H9 (cell line): ENCODE measurements at regions not wholly inside any gene's neighbourhood (a gene's known extent, or its start where the extent isn't known, plus 50 kb on each side); places are given as distances from the start of the nearest gene placed in this dataset.

Source experiments
- DNase-seq: peaks from one replicate; pipeline ENCODE4 v3.0.0-alpha.2; 2017
- H2AFZ ChIP-seq: one replicate; pipeline ENCODE4 v1.6.1; 2013; ENCODE audit warnings: mild to moderate bottlenecking, low read length, control low read depth, moderate library complexity
- H2AK5ac ChIP-seq: 2 replicates; pipeline ENCODE4 v1.6.1; 2013; ENCODE audit warnings: low read length, control low read depth, mixed read lengths; ENCODE audit not compliant: insufficient read length
- H2BK120ac ChIP-seq: one replicate; pipeline ENCODE4 v1.6.1; 2013; ENCODE audit warnings: low read depth, mild to moderate bottlenecking, low read length, control low read depth, inconsistent platforms; ENCODE audit not compliant: poor library complexity, severe bottlenecking
- H2BK12ac ChIP-seq: 2 replicates; pipeline ENCODE4 v1.6.1; 2013; ENCODE audit warnings: low read length, control low read depth, mixed read lengths, low read depth; ENCODE audit not compliant: insufficient read length
- H2BK15ac ChIP-seq: 2 replicates; pipeline ENCODE4 v1.6.1; 2013; ENCODE audit warnings: low read depth, low read length, control low read depth
- H2BK20ac ChIP-seq: one replicate; pipeline ENCODE4 v1.6.1; 2013; ENCODE audit warnings: low read depth, mild to moderate bottlenecking, low read length, control low read depth, inconsistent platforms; ENCODE audit not compliant: poor library complexity, severe bottlenecking
- H2BK5ac ChIP-seq: 2 replicates; pipeline ENCODE4 v1.6.1; 2013; ENCODE audit warnings: low read length, control low read depth, mixed read lengths; ENCODE audit not compliant: insufficient read length
- H3K14ac ChIP-seq: 2 replicates; pipeline ENCODE4 v1.6.1; 2013; ENCODE audit warnings: low read length, control low read depth; ENCODE audit not compliant: insufficient read depth
- H3K18ac ChIP-seq: 2 replicates; pipeline ENCODE4 v1.6.1; 2013; ENCODE audit warnings: low read depth, mild to moderate bottlenecking, mixed read lengths, low read length, control low read depth; ENCODE audit not compliant: insufficient read length
- H3K23ac ChIP-seq: 2 replicates; pipeline ENCODE4 v1.6.1; 2013; ENCODE audit warnings: low read length, control low read depth, mixed read lengths, low read depth; ENCODE audit not compliant: insufficient read length
- H3K23me2 ChIP-seq: 2 replicates; pipeline ENCODE4 v1.6.1; 2013; ENCODE audit warnings: low read depth, mild to moderate bottlenecking, mixed read lengths, low read length, control low read depth; ENCODE audit not compliant: insufficient read length, poor library complexity, severe bottlenecking
- H3K27ac ChIP-seq: 2 replicates; pipeline ENCODE4 v1.5.1; 2013; ENCODE audit warnings: low read length, control low read depth, mixed read lengths, low read depth; ENCODE audit not compliant: insufficient read length
- H3K27me3 ChIP-seq: 2 replicates; pipeline ENCODE4 v1.6.1; 2013; ENCODE audit warnings: low read length, control low read depth, inconsistent platforms; ENCODE audit not compliant: insufficient read depth
- H3K4ac ChIP-seq: 2 replicates; pipeline ENCODE4 v1.6.1; 2013; ENCODE audit warnings: low read depth, mild to moderate bottlenecking, control low read depth, inconsistent platforms, low read length, moderate library complexity
- H3K4me1 ChIP-seq: 2 replicates; pipeline ENCODE4 v1.6.1; 2013; ENCODE audit warnings: low read length, control low read depth, inconsistent platforms; ENCODE audit not compliant: insufficient read depth
- H3K4me2 ChIP-seq: 2 replicates; pipeline ENCODE4 v1.6.1; 2013; ENCODE audit warnings: low read length, control low read depth, mixed read lengths; ENCODE audit not compliant: insufficient read length, insufficient read depth
- H3K56ac ChIP-seq: 2 replicates; pipeline ENCODE4 v1.6.1; 2013; ENCODE audit warnings: low read depth, mild to moderate bottlenecking, mixed read lengths, low read length, control low read depth; ENCODE audit not compliant: insufficient read length
- H3K79me1 ChIP-seq: 2 replicates; pipeline ENCODE4 v1.6.1; 2013; ENCODE audit warnings: low read depth, mild to moderate bottlenecking, moderate library complexity, low read length, control low read depth, inconsistent platforms; ENCODE audit not compliant: insufficient read depth, poor library complexity, severe bottlenecking
- H3K79me2 ChIP-seq: 2 replicates; pipeline ENCODE4 v1.6.1; 2013; ENCODE audit warnings: low read length, control low read depth, inconsistent platforms; ENCODE audit not compliant: insufficient read depth
- H3K9ac ChIP-seq: 2 replicates; pipeline ENCODE4 v1.6.1; 2013; ENCODE audit warnings: low read length, control low read depth, mixed read lengths; ENCODE audit not compliant: insufficient read length; ENCODE audit errors: extremely low read depth
- H3K9me3 ChIP-seq: one replicate; pipeline ENCODE4 v1.6.1; 2013; ENCODE audit warnings: low read depth, low read length, inconsistent platforms; ENCODE audit not compliant: control insufficient read depth
- H3T11ph ChIP-seq: one replicate; pipeline ENCODE4 v1.6.1; 2013; ENCODE audit warnings: mild to moderate bottlenecking, low read length, control low read depth, inconsistent platforms
- H4K20me1 ChIP-seq: one replicate; pipeline ENCODE4 v1.6.1; 2013; ENCODE audit not compliant: control insufficient read depth, insufficient read length, insufficient read depth
- H4K5ac ChIP-seq: 2 replicates; pipeline ENCODE4 v1.6.1; 2013; ENCODE audit warnings: low read depth, mild to moderate bottlenecking, mixed read lengths, low read length, control low read depth; ENCODE audit not compliant: insufficient read length
- H4K8ac ChIP-seq: replicated peaks from 2 replicates; pipeline ENCODE4 v1.6.1; 2013; ENCODE audit warnings: low read length, control low read depth, mixed read lengths, low read depth; ENCODE audit not compliant: insufficient read length
- H4K91ac ChIP-seq: 2 replicates; pipeline ENCODE4 v1.6.1; 2013; ENCODE audit warnings: low read depth, mild to moderate bottlenecking, moderate library complexity, mixed read lengths, low read length, control low read depth; ENCODE audit not compliant: insufficient read length
- H3K27ac Mint-ChIP-seq, 3 experiments: 2 replicates in 2 of 3; 3 replicates in 1 of 3; pipeline ENCODE4 v1.8.0; 2020 to 2021; ENCODE audit warnings: mixed read lengths in 3 of 3, mild to moderate bottlenecking in 1 of 3, moderate library complexity in 1 of 3
- H3K27me3 Mint-ChIP-seq: 2 replicates; pipeline ENCODE4 v1.8.0; 2021; ENCODE audit warnings: low read depth, mild to moderate bottlenecking, moderate library complexity, mixed read lengths
- H3K36me3 Mint-ChIP-seq, 3 experiments: 2 replicates in 2 of 3; 3 replicates in 1 of 3; pipeline ENCODE4 v1.8.0; 2020 to 2021; ENCODE audit warnings: low read depth in 3 of 3, mixed read lengths in 3 of 3; ENCODE audit not compliant: insufficient read depth in 1 of 3
- H3K4me1 Mint-ChIP-seq, 2 experiments: 2 replicates each; pipeline ENCODE4 v1.8.0; 2020; ENCODE audit warnings: mixed read lengths in 2 of 2
- H3K4me3 Mint-ChIP-seq, 2 experiments: 2 replicates in 1 of 2; 3 replicates in 1 of 2; pipeline ENCODE4 v1.8.0; 2020 to 2021; ENCODE audit warnings: mild to moderate bottlenecking in 2 of 2, mixed read lengths in 2 of 2, moderate library complexity in 1 of 2
- H3K9me3 Mint-ChIP-seq, 2 experiments: 2 replicates in 1 of 2; 3 replicates in 1 of 2; pipeline ENCODE4 v1.8.0; 2020; ENCODE audit warnings: mild to moderate bottlenecking in 2 of 2, mixed read lengths in 2 of 2, moderate library complexity in 1 of 2
- CTCF ChIP-seq: fragments of 200-600 bp; sonication (generic); conservative IDR thresholded peaks from 3 replicates; pipeline ENCODE4 v1.8.0; 2021; ENCODE audit warnings: antibody characterized with exemption, mild to moderate bottlenecking
- WGBS: extraction: QIAGEN DNeasy Blood & Tissue Kit; methylation state at CpG from one replicate; pipeline ENCODE4 v1.1.7; 2013; ENCODE audit warnings: missing lambda C conversion rate, low lambda C conversion rate, mixed read lengths; ENCODE audit not compliant: insufficient read length; ENCODE audit errors: extremely low coverage; 5-methylcytosine and 5-hydroxymethylcytosine counted together

GRCh38 chr2:121021685-121022084 is 263.3 kb downstream of the TFCP2L1 start:
- Histone ChIP-seq H3K18ac (no peak overlapping the region), H3K79me1 (no peaks in the 10 kb centered on the region), H2BK12ac (no peak overlapping the region), H3K14ac (no peak overlapping the region), H3K4ac (no peak overlapping the region), H3K9me3 (no peaks in the 10 kb centered on the region), H3K23me2 (no peaks in the 10 kb centered on the region), H2BK20ac (no peak overlapping the region), H3K23ac (no peak overlapping the region), H3K9ac (no peak overlapping the region), H3K79me2 (no peaks in the 10 kb centered on the region), H3T11ph (no peak overlapping the region), H4K91ac (no peak overlapping the region), H3K4me1 (no peaks in the 10 kb centered on the region), H2AFZ (no peak overlapping the region), H3K27me3 (no peaks in the 10 kb centered on the region; the same call in 1 of the 2 replicates), H2BK120ac (no peak overlapping the region), H2BK15ac (no peak overlapping the region), H4K5ac (no peak overlapping the region), H3K56ac (no peak overlapping the region), H3K4me2 (no peak overlapping the region), H3K27ac (no peak overlapping the region), H4K8ac (no peak overlapping the region), H4K20me1 (no peaks in the 10 kb centered on the region), H2AK5ac (no peak overlapping the region), H2BK5ac (no peak overlapping the region)
- no CpG with 5 or more reads among the region's 7 CpGs for WGBS
- no peak; the same call in 2 of the 3 replicates for TF ChIP-seq CTCF
- H3K4me1 Mint-ChIP-seq: peaks cover 6 to 21% of the 10 kb centered on the region in 2 experiments; a peak in 3 of 4 replicates
- DNase-seq: no peak
- no peak overlapping the region for H3K27ac Mint-ChIP-seq
- peaks cover 4 to 5% of the 10 kb centered on the region in 2 experiments for H3K9me3 Mint-ChIP-seq
- no peak overlapping the region for H3K4me3 Mint-ChIP-seq
- no peaks in the 10 kb centered on the region; a peak in 1 of 7 replicates for H3K36me3 Mint-ChIP-seq
- H3K27me3 Mint-ChIP-seq: peaks cover 51% of the 10 kb centered on the region
